HFF-Myc (cell line): ENCODE measurements at regions not wholly inside any gene's neighbourhood (a gene's known extent, or its start where the extent isn't known, plus 50 kb on each side); places are given as distances from the start of the nearest gene placed in this dataset.

ENCODE experiments used
- DNase-seq: peaks from one replicate; pipeline ENCODE4 v3.0.0-alpha.2; 2011; ENCODE audit warnings: low read depth; ENCODE audit errors: extremely low read depth
- H3K4me3 ChIP-seq: replicated peaks from 2 replicates; pipeline ENCODE4 v1.5.1; 2011; ENCODE audit warnings: low read depth, mild to moderate bottlenecking, control low read depth, low read length
- TF ChIP-seq, protein P1 (sequence below): IDR thresholded peaks from 2 replicates; pipeline ENCODE4 v1.5.1; 2012; ENCODE audit warnings: mild to moderate bottlenecking, low read depth, low read length, control low read depth; ENCODE audit errors: missing control alignments

DNA sequence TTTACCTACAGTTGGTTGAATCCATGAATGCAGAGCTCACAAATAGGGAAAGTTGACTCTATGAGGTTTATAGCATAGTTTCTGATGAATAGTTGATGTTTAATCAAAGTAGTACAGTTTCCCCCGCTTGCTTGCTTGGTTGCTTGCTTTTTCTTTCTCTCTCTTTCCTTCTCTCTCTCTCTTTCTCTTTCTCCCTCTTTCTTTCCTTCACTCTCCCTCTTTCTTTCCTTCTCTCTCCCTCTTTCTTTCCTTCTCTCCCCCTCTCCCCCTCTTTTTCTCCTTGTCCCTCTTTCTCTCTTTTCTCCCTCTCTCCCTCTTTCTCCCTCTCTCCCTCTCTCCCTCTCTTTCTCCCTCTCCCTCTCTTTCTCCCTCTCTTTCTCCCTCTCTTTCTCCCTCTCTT lies 999.9 kb upstream of the CELF4 start:
- TF ChIP-seq, protein P1, sequence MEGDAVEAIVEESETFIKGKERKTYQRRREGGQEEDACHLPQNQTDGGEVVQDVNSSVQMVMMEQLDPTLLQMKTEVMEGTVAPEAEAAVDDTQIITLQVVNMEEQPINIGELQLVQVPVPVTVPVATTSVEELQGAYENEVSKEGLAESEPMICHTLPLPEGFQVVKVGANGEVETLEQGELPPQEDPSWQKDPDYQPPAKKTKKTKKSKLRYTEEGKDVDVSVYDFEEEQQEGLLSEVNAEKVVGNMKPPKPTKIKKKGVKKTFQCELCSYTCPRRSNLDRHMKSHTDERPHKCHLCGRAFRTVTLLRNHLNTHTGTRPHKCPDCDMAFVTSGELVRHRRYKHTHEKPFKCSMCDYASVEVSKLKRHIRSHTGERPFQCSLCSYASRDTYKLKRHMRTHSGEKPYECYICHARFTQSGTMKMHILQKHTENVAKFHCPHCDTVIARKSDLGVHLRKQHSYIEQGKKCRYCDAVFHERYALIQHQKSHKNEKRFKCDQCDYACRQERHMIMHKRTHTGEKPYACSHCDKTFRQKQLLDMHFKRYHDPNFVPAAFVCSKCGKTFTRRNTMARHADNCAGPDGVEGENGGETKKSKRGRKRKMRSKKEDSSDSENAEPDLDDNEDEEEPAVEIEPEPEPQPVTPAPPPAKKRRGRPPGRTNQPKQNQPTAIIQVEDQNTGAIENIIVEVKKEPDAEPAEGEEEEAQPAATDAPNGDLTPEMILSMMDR, result no peak
- H3K4me3 ChIP-seq, result no peak overlapping the region
- DNase-seq, result no peak

DNA sequence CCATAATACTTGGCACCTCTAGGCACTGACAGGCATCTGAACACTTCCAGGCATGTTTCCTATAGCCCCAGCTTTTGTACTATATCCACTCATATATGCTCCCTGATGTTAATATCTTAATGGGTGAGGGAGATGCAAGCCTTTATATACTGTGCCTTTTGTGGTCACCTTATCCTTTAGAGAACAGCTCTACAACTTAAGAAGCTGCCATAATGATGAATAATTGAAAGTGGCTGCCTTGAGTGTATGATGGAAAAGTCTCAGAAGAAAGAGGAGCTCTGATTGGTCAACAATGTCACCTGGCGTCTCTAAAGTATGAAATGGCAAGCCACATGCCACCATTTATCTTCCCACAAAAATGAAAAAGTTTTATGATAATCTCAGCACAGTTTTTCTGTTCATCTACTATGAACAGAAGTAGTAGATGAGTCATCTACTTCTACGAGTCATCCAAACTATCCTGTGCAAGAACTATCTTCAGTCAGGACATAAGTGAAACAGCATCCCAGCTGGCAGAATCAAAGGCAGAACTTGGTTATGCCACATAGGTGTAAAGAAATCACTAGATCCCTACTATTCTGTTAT lies 997.9 kb upstream of the CELF4 start:
- H3K4me3 ChIP-seq, result no peak overlapping the region
- TF ChIP-seq, protein P1, result no peak
- DNase-seq, result no peak

DNA sequence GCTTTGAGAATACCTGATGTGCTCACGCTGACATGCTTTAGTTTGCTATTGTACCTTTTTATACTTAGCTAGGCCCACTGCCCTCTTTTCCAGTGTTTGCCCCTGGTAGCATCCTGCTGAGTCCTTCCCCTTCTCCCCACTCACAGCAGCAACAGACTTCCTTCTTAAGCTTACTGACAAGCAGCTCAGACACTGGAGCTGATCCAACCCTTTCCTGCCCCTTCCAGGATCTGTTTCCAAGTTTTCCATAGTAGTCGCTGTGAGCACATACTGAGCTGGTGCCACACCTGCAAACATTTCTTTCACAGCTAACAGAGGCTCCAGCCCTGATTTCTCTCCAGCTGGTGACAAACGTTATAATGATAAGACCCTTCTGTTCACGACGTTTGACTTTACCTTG lies 991.4 kb upstream of the CELF4 start:
- TF ChIP-seq, protein P1, result no peak
- no peak for DNase-seq
- no peak overlapping the region for H3K4me3 ChIP-seq

DNA sequence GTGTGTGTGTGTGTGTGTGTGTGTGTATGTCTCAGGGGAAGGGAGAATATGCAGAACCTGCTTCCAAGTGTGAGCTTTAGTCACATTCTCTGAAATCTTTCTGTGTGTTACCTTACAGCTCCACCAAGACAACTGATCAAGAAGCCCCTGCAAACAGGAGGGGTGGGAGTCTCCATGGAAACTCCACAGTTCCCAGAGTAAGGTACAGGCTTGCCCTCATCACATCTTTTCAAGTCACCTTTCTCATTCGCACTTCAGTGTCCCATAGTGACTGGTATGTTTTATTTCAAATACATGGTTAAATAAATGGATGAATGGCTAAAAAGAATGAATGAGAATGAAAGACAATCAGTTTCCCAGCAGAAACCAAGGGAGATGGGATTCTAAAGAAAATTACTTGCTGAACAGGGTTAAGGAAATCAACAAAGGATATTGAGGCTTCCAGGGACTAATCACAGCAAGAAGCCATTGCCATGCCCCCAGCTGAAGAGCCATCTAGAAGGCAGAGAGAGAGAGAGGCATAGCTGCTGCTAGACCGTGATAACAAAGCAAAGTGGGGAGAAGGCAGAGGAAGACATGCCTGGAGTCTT lies 987.2 kb upstream of the CELF4 start:
- DNase-seq, result no peak
- no peak overlapping the region for H3K4me3 ChIP-seq
- TF ChIP-seq, protein P1, result no peak

DNA sequence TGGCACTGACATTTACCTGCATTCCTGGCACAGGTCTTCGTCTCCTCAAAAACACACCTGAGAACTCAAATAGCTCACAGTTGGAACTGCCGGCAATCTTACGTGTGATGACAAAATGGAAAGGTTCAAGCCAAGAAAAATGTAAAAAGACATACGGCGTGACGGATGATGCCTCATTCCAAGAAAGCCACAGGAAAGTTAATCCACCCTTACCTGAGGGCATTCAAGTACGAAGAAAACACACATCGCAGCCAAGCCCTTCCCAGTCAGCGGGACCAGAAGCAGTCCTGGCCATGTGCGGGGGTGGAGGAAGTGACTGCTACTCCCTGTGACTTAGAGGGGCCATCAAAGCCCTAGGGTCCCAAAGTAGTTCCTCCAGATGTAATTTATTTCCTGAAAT lies 986.3 kb upstream of the CELF4 start:
- TF ChIP-seq, protein P1, result no peak
- H3K4me3 ChIP-seq, result no peak overlapping the region
- DNase-seq, result no peak

DNA sequence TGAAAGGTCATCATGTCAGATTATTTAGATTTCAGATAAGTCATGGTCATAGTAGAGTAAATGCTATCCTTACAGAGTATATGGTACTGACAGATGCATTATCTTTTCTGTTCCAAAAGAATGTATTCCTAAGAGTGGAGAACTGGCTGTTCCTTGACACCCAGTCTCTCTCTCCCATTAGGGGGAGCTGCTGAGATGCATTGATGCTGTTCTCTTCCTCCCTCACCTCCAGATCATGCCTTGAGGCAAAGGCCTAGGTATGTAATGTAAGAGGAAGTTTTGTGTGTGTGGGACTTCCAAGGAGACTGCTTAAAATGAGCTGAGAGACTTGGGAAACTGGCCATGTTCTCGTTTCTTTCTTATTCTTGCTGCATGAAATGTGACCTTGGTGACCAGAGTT lies 979.5 kb upstream of the CELF4 start:
- DNase-seq, result no peak
- no peak overlapping the region for H3K4me3 ChIP-seq
- TF ChIP-seq, protein P1, result no peak

DNA sequence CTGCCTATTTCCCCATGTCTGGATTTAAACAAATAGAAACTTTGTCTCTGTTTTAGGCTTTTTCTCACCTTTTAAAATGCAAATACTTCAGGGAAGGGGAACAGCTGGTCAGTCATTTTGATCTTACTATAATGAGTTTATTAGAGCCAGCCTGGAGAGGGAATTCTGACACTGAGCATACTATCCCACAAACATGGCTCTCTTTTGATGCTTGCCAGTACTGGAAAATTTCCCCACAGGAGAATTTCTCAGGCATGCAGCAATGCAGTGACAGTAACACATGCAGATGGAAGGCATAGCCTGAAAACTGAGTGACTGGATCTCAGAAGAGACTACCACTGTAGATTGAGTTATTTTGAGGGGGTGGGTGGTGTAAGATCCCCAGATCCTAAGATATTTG lies 974.3 kb upstream of the CELF4 start:
- no peak overlapping the region for H3K4me3 ChIP-seq
- TF ChIP-seq, protein P1, result no peak
- no peak for DNase-seq
